Nephron (organoid): ENCODE measurements at regions not wholly inside any gene's neighbourhood (a gene's known extent, or its start where the extent isn't known, plus 50 kb on each side); places are given as distances from the start of the nearest gene placed in this dataset.
A peak's percentile ranks its signal among the peaks of the same experiment; 100 is the strongest.

Experiments used
- H3K27ac Mint-ChIP-seq, 3 experiments: 2 replicates each; pipeline ENCODE4 v1.8.0; 2020; ENCODE audit warnings: mixed read lengths in 3 of 3, mild to moderate bottlenecking in 2 of 3, moderate library complexity in 1 of 3
- H3K27me3 Mint-ChIP-seq: 2 replicates; pipeline ENCODE4 v1.8.0; 2021; ENCODE audit warnings: low read depth, mild to moderate bottlenecking, moderate library complexity, mixed read lengths
- H3K36me3 Mint-ChIP-seq: 2 replicates; pipeline ENCODE4 v1.8.0; 2020; ENCODE audit warnings: low read depth, mixed read lengths
- H3K4me1 Mint-ChIP-seq: 2 replicates; pipeline ENCODE4 v1.8.0; 2020; ENCODE audit warnings: mixed read lengths
- H3K4me3 Mint-ChIP-seq, 3 experiments: 2 replicates each; pipeline ENCODE4 v1.8.0; 2020; ENCODE audit warnings: mild to moderate bottlenecking in 3 of 3, mixed read lengths in 3 of 3, moderate library complexity in 2 of 3
- H3K9me3 Mint-ChIP-seq: 2 replicates; pipeline ENCODE4 v1.8.0; 2020; ENCODE audit warnings: mixed read lengths
- CTCF ChIP-seq, 3 experiments: fragments of 200-600 bp; sonication (generic); IDR thresholded peaks; one replicate each; pipeline ENCODE4 v1.5.0; 2021; ENCODE audit warnings: antibody characterized with exemption in 3 of 3; ENCODE audit not compliant: unreplicated experiment in 3 of 3

GRCh38 chr7:68492359-68492690 is 1106.0 kb upstream of the AUTS2 start:
- Mint-ChIP-seq H3K9me3 (peaks cover 3% of the 10 kb centered on the region), H3K4me3 (no peak overlapping the region), H3K4me1 (no peaks in the 10 kb centered on the region), H3K27ac (no peak overlapping the region), H3K36me3 (no peaks in the 10 kb centered on the region), H3K27me3 (peaks cover 19% of the 10 kb centered on the region)
- no peak for TF ChIP-seq CTCF (IDR thresholded peaks at IDR 0.05; ENCODE audit: unreplicated experiment in 3 of 3)

- Mint-ChIP-seq H3K27me3 (peaks cover 44% of the 10 kb centered on the region), H3K4me3 (no peak overlapping the region), H3K4me1 (peaks cover 17% of the 10 kb centered on the region), H3K36me3 (no peaks in the 10 kb centered on the region), H3K27ac (no peak overlapping the region), H3K9me3 (peaks cover 3% of the 10 kb centered on the region)
- no peak for TF ChIP-seq CTCF (IDR thresholded peaks at IDR 0.05; ENCODE audit: unreplicated experiment in 3 of 3)
Measured at GRCh38 chr7:68503400-68503799, 1094.9 kb upstream of the AUTS2 start.

- Mint-ChIP-seq H3K4me1 (peaks cover 19% of the 10 kb centered on the region), H3K4me3 (no peak overlapping the region), H3K27me3 (peaks cover 49% of the 10 kb centered on the region), H3K9me3 (peaks cover 8% of the 10 kb centered on the region), H3K27ac (peak overlapping the region in 1 of 3 experiments; percentile 4), H3K36me3 (no peaks in the 10 kb centered on the region)
- TF ChIP-seq CTCF (IDR thresholded peaks at IDR 0.05; ENCODE audit: unreplicated experiment in 3 of 3), result no peak
Measured at GRCh38 chr7:68504716-68505115, 1093.6 kb upstream of the AUTS2 start.

GRCh38 chr7:68505721-68506120 is 1092.6 kb upstream of the AUTS2 start:
- no peak for TF ChIP-seq CTCF (IDR thresholded peaks at IDR 0.05; ENCODE audit: unreplicated experiment in 3 of 3)

GRCh38 chr7:68507668-68508067 is 1090.6 kb upstream of the AUTS2 start:
- Mint-ChIP-seq H3K36me3 (no peaks in the 10 kb centered on the region), H3K27me3 (peaks cover 60% of the 10 kb centered on the region), H3K4me1 (peaks cover 28% of the 10 kb centered on the region), H3K4me3 (no peak overlapping the region), H3K9me3 (peaks cover 10% of the 10 kb centered on the region), H3K27ac (no peak overlapping the region)
- TF ChIP-seq CTCF (IDR thresholded peaks at IDR 0.05; ENCODE audit: unreplicated experiment in 3 of 3), result no peak

More at GRCh38 chr7:68505721-68506120, 1092.6 kb upstream of the AUTS2 start:
- Mint-ChIP-seq H3K36me3 (no peaks in the 10 kb centered on the region), H3K4me1 (peaks cover 19% of the 10 kb centered on the region), H3K27ac (no peak overlapping the region), H3K9me3 (peaks cover 10% of the 10 kb centered on the region), H3K27me3 (peaks cover 55% of the 10 kb centered on the region), H3K4me3 (no peak overlapping the region)

GRCh38 chr7:68509054-68509453 is 1089.2 kb upstream of the AUTS2 start:
- peaks cover 56% of the 10 kb centered on the region for H3K27me3 Mint-ChIP-seq
- H3K4me3 Mint-ChIP-seq, result no peak overlapping the region

More at GRCh38 chr7:68509054-68509453, 1089.2 kb upstream of the AUTS2 start:
- peaks cover 8% of the 10 kb centered on the region for H3K9me3 Mint-ChIP-seq
- no peak overlapping the region for H3K27ac Mint-ChIP-seq
- H3K36me3 Mint-ChIP-seq, result no peaks in the 10 kb centered on the region
- H3K4me1 Mint-ChIP-seq, result peaks cover 28% of the 10 kb centered on the region
- TF ChIP-seq CTCF (IDR thresholded peaks at IDR 0.05; ENCODE audit: unreplicated experiment in 3 of 3), result no peak
